ENCODE measurements at regions not wholly inside any gene's neighbourhood (a gene's known extent, or its start where the extent isn't known, plus 50 kb on each side); places are given as distances from the start of the nearest gene placed in this dataset.

DNA sequence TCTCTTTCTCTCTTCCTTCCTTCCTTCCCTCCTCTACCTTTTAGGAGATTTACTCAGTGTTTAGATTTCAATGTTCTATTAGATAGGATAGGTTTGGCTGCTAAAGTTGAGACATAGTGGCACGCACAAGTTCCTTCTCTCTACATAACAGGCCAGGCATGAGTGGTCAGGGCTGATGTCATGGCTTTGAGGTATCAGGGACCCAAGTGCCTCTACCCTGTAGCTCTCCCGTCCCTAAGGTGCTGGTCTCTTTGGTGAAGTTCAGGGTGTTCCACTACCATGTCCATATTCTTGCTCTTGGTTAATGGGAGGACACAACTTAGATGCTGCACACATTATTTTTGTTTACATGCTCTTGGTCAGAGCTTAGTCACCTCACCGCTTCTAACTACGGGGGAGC, 245.3 kb downstream of the QKI start:
- TF ChIP-seq, protein P1, sequence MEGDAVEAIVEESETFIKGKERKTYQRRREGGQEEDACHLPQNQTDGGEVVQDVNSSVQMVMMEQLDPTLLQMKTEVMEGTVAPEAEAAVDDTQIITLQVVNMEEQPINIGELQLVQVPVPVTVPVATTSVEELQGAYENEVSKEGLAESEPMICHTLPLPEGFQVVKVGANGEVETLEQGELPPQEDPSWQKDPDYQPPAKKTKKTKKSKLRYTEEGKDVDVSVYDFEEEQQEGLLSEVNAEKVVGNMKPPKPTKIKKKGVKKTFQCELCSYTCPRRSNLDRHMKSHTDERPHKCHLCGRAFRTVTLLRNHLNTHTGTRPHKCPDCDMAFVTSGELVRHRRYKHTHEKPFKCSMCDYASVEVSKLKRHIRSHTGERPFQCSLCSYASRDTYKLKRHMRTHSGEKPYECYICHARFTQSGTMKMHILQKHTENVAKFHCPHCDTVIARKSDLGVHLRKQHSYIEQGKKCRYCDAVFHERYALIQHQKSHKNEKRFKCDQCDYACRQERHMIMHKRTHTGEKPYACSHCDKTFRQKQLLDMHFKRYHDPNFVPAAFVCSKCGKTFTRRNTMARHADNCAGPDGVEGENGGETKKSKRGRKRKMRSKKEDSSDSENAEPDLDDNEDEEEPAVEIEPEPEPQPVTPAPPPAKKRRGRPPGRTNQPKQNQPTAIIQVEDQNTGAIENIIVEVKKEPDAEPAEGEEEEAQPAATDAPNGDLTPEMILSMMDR (IDR thresholded peaks at IDR 0.05; ENCODE audit: low read depth, low read length, poor library complexity, severe bottlenecking): no peak
- TF ChIP-seq EZH2phosphoT487 (IDR thresholded peaks at IDR 0.05; ENCODE audit: borderline replicate concordance, low read length): no peak
